A549 (cell line): ENCODE measurements at regions not wholly inside any gene's neighbourhood (a gene's known extent, or its start where the extent isn't known, plus 50 kb on each side); places are given as distances from the start of the nearest gene placed in this dataset.

Experiments used
- ATAC-seq, 2 experiments: fragments of 200-7000 bp in 1 of 2; fragments of >200 bp in 1 of 2; cut with Nextera tagmentation in 1 of 2; cut with Tn5 transposase in 1 of 2; 3 replicates each; pipeline versions ENCODE4 v1.8.0 to v1.9.1; 2018 to 2020; ENCODE audit warnings: mild to moderate bottlenecking in 1 of 2, moderate library complexity in 1 of 2
- CTCF ChIA-PET: fragments of 300-600 bp; sonication (Branson Sonifier 250); formaldehyde crosslinking; extraction: SDS; loops from one replicate; lab custom pipeline; 2021; ENCODE audit warnings: antibody characterized with exemption, inconsistent platforms; lab: Yijun Ruan, JAX
- POLR2A ChIA-PET: fragments of 350-600 bp; formaldehyde crosslinking; extraction: SDS; loops from one replicate; lab custom pipeline; 2021; ENCODE audit warnings: antibody characterized with exemption, inconsistent platforms; lab: Yijun Ruan, JAX
- DNase-seq, 2 experiments: peaks; one replicate each; pipeline versions ENCODE4 v3.0.0 to v3.0.0-alpha.2; 2011 to 2016; ENCODE audit warnings: low read depth in 1 of 2, low spot score in 1 of 2
- FAIRE-seq: peaks from 2 replicates; lab custom pipeline; 2011; peaks lifted over from hg19 to GRCh38; lab: Jason Lieb, UNC
- H3K27ac ChIP-seq, 2 experiments: fragments of >200 bp; sonication (Bioruptor Twin); formaldehyde crosslinking; 3 replicates each; pipeline ENCODE4 v1.5.1; 2016 to 2017
- H3K4me1 ChIP-seq: fragments of >200 bp; sonication (Bioruptor Twin); formaldehyde crosslinking; 3 replicates; pipeline ENCODE4 v1.6.1; 2016
- H3K4me2 ChIP-seq: fragments of >200 bp; sonication (Bioruptor Twin); formaldehyde crosslinking; 3 replicates; pipeline ENCODE4 v1.6.1; 2016
- H3K4me3 ChIP-seq: fragments of >200 bp; sonication (Bioruptor Twin); formaldehyde crosslinking; 3 replicates; pipeline ENCODE4 v1.5.1; 2016
- H3K9me3 ChIP-seq: fragments of >200 bp; sonication (Bioruptor Twin); formaldehyde crosslinking; 3 replicates; pipeline ENCODE4 v1.6.1; 2016
- ATOH8 ChIP-seq: fragments of 250-450 bp; sonication (Bioruptor Pico); IDR thresholded peaks from 2 replicates; pipeline ENCODE4 v1.5.0; 2020; ENCODE audit warnings: low read depth, mild to moderate bottlenecking, moderate library complexity
- CBX2 ChIP-seq: fragments of 200-600 bp; sonication (generic); IDR thresholded peaks from 2 replicates; pipeline ENCODE4 v1.6.1; 2016; ENCODE audit warnings: low read depth, mild to moderate bottlenecking, borderline replicate concordance
- CBX8 ChIP-seq: fragments of 200-600 bp; sonication (generic); IDR thresholded peaks from 2 replicates; pipeline ENCODE4 v1.6.1; 2016
- CEBPB ChIP-seq, 2 experiments: fragments of >200 bp in 1 of 2; sonication (Bioruptor Twin) in 1 of 2; formaldehyde crosslinking in 1 of 2; IDR thresholded peaks; 2 replicates each; pipeline ENCODE4 v1.6.1; 2012 to 2016
- CHD2 ChIP-seq: fragments of 150-350 bp; IDR thresholded peaks from 2 replicates; pipeline ENCODE4 v1.6.1; 2014; ENCODE audit warnings: low read length; ENCODE audit not compliant: partially characterized antibody
- CHD4 ChIP-seq: fragments of 200-600 bp; sonication (generic); IDR thresholded peaks from 2 replicates; pipeline ENCODE4 v1.6.1; 2016; ENCODE audit warnings: antibody characterized with exemption, mild to moderate bottlenecking, borderline replicate concordance
- E2F6 ChIP-seq: IDR thresholded peaks from 2 replicates; pipeline ENCODE4 v1.6.1; 2012; ENCODE audit warnings: low read depth, borderline replicate concordance
- EHMT2 ChIP-seq: fragments of 200-600 bp; sonication (generic); IDR thresholded peaks from 2 replicates; pipeline ENCODE4 v1.6.1; 2016; ENCODE audit warnings: antibody characterized with exemption, low read depth, mild to moderate bottlenecking, moderate library complexity
- ELK1 ChIP-seq: fragments of 150-350 bp; IDR thresholded peaks from 2 replicates; pipeline ENCODE4 v1.6.1; 2014; ENCODE audit warnings: low read depth, mild to moderate bottlenecking, low read length
- EP300 ChIP-seq, 2 experiments: fragments of >200 bp; sonication (Bioruptor Twin); formaldehyde crosslinking; IDR thresholded peaks; 2 replicates in 1 of 2; 3 replicates in 1 of 2; pipeline ENCODE4 v1.6.1; 2016 to 2017
- ESRRA ChIP-seq: fragments of 150-350 bp; IDR thresholded peaks from 2 replicates; pipeline ENCODE4 v1.6.1; 2014; ENCODE audit warnings: mild to moderate bottlenecking, low read length, borderline replicate concordance
- FOSB ChIP-seq: fragments of 250-450 bp; sonication (Bioruptor Pico); IDR thresholded peaks from 2 replicates; pipeline ENCODE4 v1.5.0; 2020; ENCODE audit warnings: mild to moderate bottlenecking, moderate library complexity
- HDAC2 ChIP-seq: fragments of 200-600 bp; sonication (generic); IDR thresholded peaks from 2 replicates; pipeline ENCODE4 v1.6.1; 2016
- HES2 ChIP-seq: fragments of >200 bp; sonication (Bioruptor Twin); formaldehyde crosslinking; IDR thresholded peaks from 2 replicates; pipeline ENCODE4 v1.6.1; 2016
- HEYL ChIP-seq: fragments of 250-450 bp; sonication (Bioruptor Pico); IDR thresholded peaks from 2 replicates; pipeline ENCODE4 v1.8.0; 2021; ENCODE audit warnings: mild to moderate bottlenecking, moderate library complexity
- HOXA7 ChIP-seq: fragments of 250-450 bp; sonication (Bioruptor Pico); IDR thresholded peaks from 2 replicates; pipeline ENCODE4 v1.5.0; 2020; ENCODE audit warnings: mild to moderate bottlenecking, moderate library complexity
- JUN ChIP-seq, 2 experiments: fragments of >200 bp; sonication (Bioruptor Twin); formaldehyde crosslinking; IDR thresholded peaks; 2 replicates in 1 of 2; 3 replicates in 1 of 2; pipeline ENCODE4 v1.6.1; 2016 to 2017
- JUNB ChIP-seq: fragments of >200 bp; sonication (Bioruptor Twin); formaldehyde crosslinking; IDR thresholded peaks from 2 replicates; pipeline ENCODE4 v1.6.1; 2016
- MAFK ChIP-seq: fragments of 450-650 bp; IDR thresholded peaks from 2 replicates; pipeline ENCODE4 v1.6.1; 2014; ENCODE audit not compliant: partially characterized antibody
- MAZ ChIP-seq: fragments of 150-350 bp; IDR thresholded peaks from 2 replicates; pipeline ENCODE4 v1.6.1; 2014; ENCODE audit warnings: antibody characterized with exemption, low read depth, low read length, borderline replicate concordance
- NPAS2 ChIP-seq: fragments of 250-450 bp; sonication (Bioruptor Pico); IDR thresholded peaks from 2 replicates; pipeline ENCODE4 v1.8.0; 2022; ENCODE audit warnings: mild to moderate bottlenecking, moderate library complexity, borderline replicate concordance
- PBX3 ChIP-seq: IDR thresholded peaks from 2 replicates; pipeline ENCODE4 v1.6.1; 2012
- RAD21 ChIP-seq, 2 experiments: fragments of >200 bp in 1 of 2; sonication (Bioruptor Twin) in 1 of 2; formaldehyde crosslinking in 1 of 2; IDR thresholded peaks in 1 of 2; conservative IDR thresholded peaks in 1 of 2; 2 replicates in 1 of 2; 3 replicates in 1 of 2; pipeline ENCODE4 v1.6.1; 2012 to 2018; ENCODE audit warnings: inconsistent platforms in 1 of 2
- RARB ChIP-seq: fragments of 250-450 bp; sonication (Bioruptor Pico); IDR thresholded peaks from 2 replicates; pipeline ENCODE4 v1.8.0; 2021; ENCODE audit warnings: mild to moderate bottlenecking, moderate library complexity
- RCOR1 ChIP-seq: fragments of 150-350 bp; IDR thresholded peaks from 2 replicates; pipeline ENCODE4 v1.6.1; 2014; ENCODE audit warnings: antibody characterized with exemption, low read length, low read depth
- RFX5 ChIP-seq: fragments of 450-650 bp; IDR thresholded peaks from 2 replicates; pipeline ENCODE4 v1.7.1; 2014; ENCODE audit warnings: antibody characterized with exemption, mild to moderate bottlenecking, moderate library complexity
- TP53 ChIP-seq: fragments of 250-450 bp; sonication (Bioruptor Pico); IDR thresholded peaks from 2 replicates; pipeline ENCODE4 v1.5.0; 2021; ENCODE audit warnings: mild to moderate bottlenecking, moderate library complexity
- WGBS: methylation state at CpG from one replicate; pipeline ENCODE4 v1.1.6; 2017; ENCODE audit errors: missing lambda C conversion rate; 5-methylcytosine and 5-hydroxymethylcytosine counted together

GRCh38 chr6:14785493-14785790 lies 460.4 kb upstream of the JARID2 start:
- no peaks in the 10 kb centered on the region for H3K4me1 ChIP-seq
- 79% methylated on average over 2 of the region's 2 CpGs for WGBS
- no peak for ATAC-seq
- FAIRE-seq: no peak
- ChIA-PET POLR2A (no interaction called here), CTCF (interaction anchor here (1.1 kb wide), 1 partner anchor 11 kb away, joined by 3 read pairs; no protein-coding TSS in a partner anchor)
- H3K4me3 ChIP-seq: no peak overlapping the region
- no peak overlapping the region for H3K4me2 ChIP-seq
- TF ChIP-seq RARB (CRISPR knock-in tag): no peak
- TF ChIP-seq JUNB: no peak
- TF ChIP-seq ESRRA: no peak
- no peak for TF ChIP-seq E2F6
- TF ChIP-seq CBX8: no peak
- no peak for TF ChIP-seq FOSB (CRISPR knock-in tag)
- no peak for TF ChIP-seq MAZ
- TF ChIP-seq CBX2: no peak
- TF ChIP-seq MAFK: no peak
- no peak for TF ChIP-seq EHMT2
- no peak for TF ChIP-seq PBX3
- TF ChIP-seq CHD4: no peak
- no peak for TF ChIP-seq ATOH8 (CRISPR knock-in tag)
- DNase-seq: no peak
- no peak overlapping the region for H3K27ac ChIP-seq
- H3K9me3 ChIP-seq: no peaks in the 10 kb centered on the region

- 92% methylated on average over 3 of the region's 3 CpGs for WGBS
- Histone ChIP-seq H3K9me3 (no peaks in the 10 kb centered on the region), H3K4me2 (no peak overlapping the region), H3K4me1 (no peaks in the 10 kb centered on the region), H3K4me3 (no peak overlapping the region), H3K27ac (no peak overlapping the region)
- no peak for DNase-seq
- POLR2A ChIA-PET: no interaction called here
- TF ChIP-seq HDAC2: no peak
- no peak for TF ChIP-seq ELK1
- TF ChIP-seq MAFK: no peak
- no peak for TF ChIP-seq ATOH8 (CRISPR knock-in tag)
- no peak for TF ChIP-seq HEYL (CRISPR knock-in tag)
- no peak for TF ChIP-seq RAD21 (conservative IDR thresholded peaks at IDR 0.05 in 1 of 2, IDR thresholded peaks at IDR 0.05 in 1 of 2)
- TF ChIP-seq RFX5: no peak
- TF ChIP-seq NPAS2 (CRISPR knock-in tag): no peak
- no peak for TF ChIP-seq EP300 (IDR thresholded peaks at IDR 0.05)
- TF ChIP-seq CHD2: no peak
- TF ChIP-seq TP53 (CRISPR knock-in tag): no peak
- no peak for TF ChIP-seq JUN (IDR thresholded peaks at IDR 0.05)
- no peak for TF ChIP-seq ESRRA
- TF ChIP-seq RCOR1: no peak
- no peak for TF ChIP-seq HOXA7 (CRISPR knock-in tag)
- TF ChIP-seq PBX3: no peak
- no peak for TF ChIP-seq CEBPB (IDR thresholded peaks at IDR 0.05)
- TF ChIP-seq HES2: no peak
- CTCF ChIA-PET: interaction anchor here (1.1 kb wide), 1 partner anchor 10 kb away, joined by 3 read pairs; no protein-coding TSS in a partner anchor
- FAIRE-seq: no peak
- no peak for ATAC-seq
Observed at GRCh38 chr6:14786008-14786407, 459.9 kb upstream of the JARID2 start.
